NB4 (cell line): ENCODE measurements at regions not wholly inside any gene's neighbourhood (a gene's known extent, or its start where the extent isn't known, plus 50 kb on each side); places are given as distances from the start of the nearest gene placed in this dataset.

Experiments
- DNase-seq: peaks from one replicate; pipeline ENCODE4 v3.0.0; 2010; ENCODE audit warnings: low read depth
- H3K4me3 ChIP-seq: one replicate; pipeline ENCODE4 v1.5.1; 2011; ENCODE audit warnings: mild to moderate bottlenecking, low read depth, low read length, moderate library complexity
- CTCF ChIP-seq: IDR thresholded peaks from one replicate; pipeline ENCODE4 v1.5.1; 2012; ENCODE audit warnings: low read depth, low read length
- MAX ChIP-seq: IDR thresholded peaks from 2 replicates; pipeline ENCODE4 v1.6.1; 2011; ENCODE audit warnings: low read depth, low read length
- MYC ChIP-seq: IDR thresholded peaks from 2 replicates; pipeline ENCODE4 v1.6.1; 2011; ENCODE audit warnings: low read depth, low read length
- POLR2A ChIP-seq: IDR thresholded peaks from 2 replicates; pipeline ENCODE4 v1.6.1; 2011; ENCODE audit warnings: mild to moderate bottlenecking; ENCODE audit not compliant: insufficient read length; ENCODE audit errors: extremely low read depth

- H3K4me3 ChIP-seq, result no peak overlapping the region
- TF ChIP-seq CTCF (peak; percentile 92), MAX (no peak), MYC (no peak), POLR2A (no peak)
- peak; percentile 42 for DNase-seq
Measured at GRCh38 chr11:116641561-116642045, 131.2 kb downstream of the BUD13 start.

- no peak overlapping the region for H3K4me3 ChIP-seq
- no peak for TF ChIP-seq CTCF
- TF ChIP-seq POLR2A, result no peak
- TF ChIP-seq MAX, result no peak
- TF ChIP-seq MYC, result no peak
- DNase-seq, result no peak
Measured at GRCh38 chr11:116640641-116641402, 132.0 kb downstream of the BUD13 start.

- no peak for TF ChIP-seq MYC
- no peak overlapping the region for H3K4me3 ChIP-seq
- no peak for DNase-seq
Measured at GRCh38 chr11:116638463-116638862, 134.3 kb downstream of the BUD13 start.

GRCh38 chr11:116637766-116638165 lies 135.0 kb downstream of the BUD13 start:
- no peak overlapping the region for H3K4me3 ChIP-seq
- DNase-seq, result no peak
- TF ChIP-seq MAX (no peak), POLR2A (no peak), CTCF (no peak), MYC (no peak)

GRCh38 chr11:116636341-116636929 lies 136.4 kb downstream of the BUD13 start:
- no peak for DNase-seq
- TF ChIP-seq MYC (no peak), POLR2A (no peak), MAX (no peak), CTCF (no peak)
- no peak overlapping the region for H3K4me3 ChIP-seq

GRCh38 chr11:116631201-116631600 lies 141.6 kb downstream of the BUD13 start:
- no peak overlapping the region for H3K4me3 ChIP-seq
- DNase-seq, result no peak
- TF ChIP-seq MYC (no peak), MAX (no peak)

GRCh38 chr11:116618461-116618860 lies 154.3 kb downstream of the BUD13 start:
- no peak for DNase-seq
- no peak overlapping the region for H3K4me3 ChIP-seq
- TF ChIP-seq MYC, result no peak
- no peak for TF ChIP-seq POLR2A
- TF ChIP-seq MAX, result no peak
- no peak for TF ChIP-seq CTCF
